DMS114 treated with DMSO at 0.1 percent for 48 hours (cell line): ENCODE measurements at regions not wholly inside any gene's neighbourhood (a gene's known extent, or its start where the extent isn't known, plus 50 kb on each side); places are given as distances from the start of the nearest gene placed in this dataset.

Experiments used
- DNase-seq: peaks from one replicate; lab custom pipeline; 2025; ENCODE audit not compliant: unreplicated experiment; lab: John Stamatoyannopoulos, UW

DNA sequence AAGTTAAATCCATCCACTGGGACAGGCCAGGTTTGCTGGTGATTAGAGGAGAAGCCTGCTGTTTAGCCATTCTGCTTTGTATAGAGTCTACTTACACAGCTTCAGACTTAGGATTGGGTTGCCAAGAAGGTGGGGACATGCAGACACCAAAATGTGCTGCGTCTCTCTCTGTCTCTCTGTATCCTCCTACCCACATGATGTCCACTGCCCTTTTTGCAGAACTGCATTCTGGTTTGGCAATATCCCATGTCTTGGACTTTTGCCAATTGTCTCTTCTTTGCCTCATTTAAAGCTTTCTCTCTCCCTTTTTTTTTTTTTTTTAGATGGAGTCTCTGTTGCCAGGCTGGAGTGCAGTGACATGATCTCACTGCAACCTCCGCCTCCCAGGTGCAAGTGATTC lies 261.1 kb upstream of the FN1 start:
- no peak for DNase-seq

DNA sequence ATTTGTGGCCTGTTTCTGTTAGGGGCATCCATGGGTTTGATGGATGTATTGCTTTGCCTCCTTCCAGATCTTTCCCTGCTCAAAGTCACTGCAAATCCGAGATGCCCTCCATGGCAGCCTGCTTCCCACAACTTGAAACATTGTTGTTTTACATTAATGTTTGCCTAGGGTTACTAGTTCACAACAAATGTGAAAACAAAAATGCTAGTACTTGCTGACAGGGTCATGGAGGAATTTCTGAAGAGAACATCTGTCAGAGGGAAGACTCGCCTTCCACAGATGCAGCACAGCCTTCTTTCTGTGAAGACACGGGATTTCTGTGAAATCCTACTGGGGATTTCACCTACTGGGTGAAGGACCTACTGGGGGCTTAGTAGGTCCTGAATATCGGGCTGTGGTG lies 260.0 kb upstream of the FN1 start:
- no peak for DNase-seq

- no peak for DNase-seq
Observed at GRCh38 chr2:215693999-215694580, 258.2 kb upstream of the FN1 start.

DNA sequence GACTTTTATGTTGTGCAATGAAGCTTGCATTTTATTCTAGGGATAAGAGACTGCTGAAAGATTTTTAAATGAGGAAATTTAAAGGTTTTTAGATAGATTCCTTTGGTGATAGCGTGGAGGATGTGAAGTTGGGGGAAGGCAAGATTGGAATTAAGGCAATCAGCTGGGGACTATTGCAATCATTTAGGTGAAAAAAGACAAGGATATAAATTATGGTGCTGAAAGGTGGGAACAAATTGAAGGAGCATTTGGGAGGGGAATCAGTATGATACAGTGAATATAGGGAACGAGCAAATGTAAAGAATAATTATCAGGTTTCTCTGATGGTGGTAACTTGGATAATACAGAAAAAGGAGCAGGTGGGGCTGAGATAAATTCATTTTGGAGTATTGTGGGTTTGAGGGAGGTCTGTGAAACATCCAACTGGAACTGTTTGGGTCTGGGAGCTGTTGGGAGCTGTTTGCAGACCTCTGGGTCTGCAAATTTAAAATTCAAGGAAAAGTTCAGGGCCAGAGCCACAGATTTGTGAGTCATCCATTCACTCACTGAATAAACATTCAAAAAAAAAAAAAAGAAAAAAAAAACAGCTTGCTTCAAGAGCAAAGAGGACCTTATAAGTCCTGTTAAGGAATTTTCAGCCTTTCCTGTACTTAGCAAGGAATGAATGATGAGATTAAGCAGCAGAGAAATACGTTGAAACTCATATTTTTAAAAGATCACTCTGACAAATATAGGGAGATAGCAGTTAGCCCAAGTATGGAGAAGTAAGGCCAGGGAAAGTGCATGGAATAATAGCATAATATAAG lies 257.5 kb upstream of the FN1 start:
- no peak for DNase-seq

GRCh38 chr2:215692387-215693079 lies 256.7 kb upstream of the FN1 start:
- DNase-seq: no peak

DNA sequence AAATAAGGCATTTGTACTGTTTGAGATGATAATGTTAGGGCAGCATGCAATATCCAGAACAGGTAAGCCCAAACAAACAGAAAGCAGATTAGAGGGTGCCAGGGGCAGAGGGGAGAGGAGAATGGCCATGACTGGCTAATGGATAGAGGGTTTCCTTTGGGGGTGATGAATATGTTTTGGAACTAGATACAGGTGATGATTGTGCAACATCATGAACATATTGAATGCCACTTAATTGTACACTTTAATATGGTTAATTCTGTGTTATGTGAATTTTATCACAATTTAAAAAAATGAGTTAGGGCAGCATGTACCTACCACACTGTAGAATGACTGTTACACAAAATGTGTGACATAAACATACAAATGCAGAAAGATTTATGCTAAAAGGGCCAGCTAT lies 255.5 kb upstream of the FN1 start:
- no peak for DNase-seq

DNA sequence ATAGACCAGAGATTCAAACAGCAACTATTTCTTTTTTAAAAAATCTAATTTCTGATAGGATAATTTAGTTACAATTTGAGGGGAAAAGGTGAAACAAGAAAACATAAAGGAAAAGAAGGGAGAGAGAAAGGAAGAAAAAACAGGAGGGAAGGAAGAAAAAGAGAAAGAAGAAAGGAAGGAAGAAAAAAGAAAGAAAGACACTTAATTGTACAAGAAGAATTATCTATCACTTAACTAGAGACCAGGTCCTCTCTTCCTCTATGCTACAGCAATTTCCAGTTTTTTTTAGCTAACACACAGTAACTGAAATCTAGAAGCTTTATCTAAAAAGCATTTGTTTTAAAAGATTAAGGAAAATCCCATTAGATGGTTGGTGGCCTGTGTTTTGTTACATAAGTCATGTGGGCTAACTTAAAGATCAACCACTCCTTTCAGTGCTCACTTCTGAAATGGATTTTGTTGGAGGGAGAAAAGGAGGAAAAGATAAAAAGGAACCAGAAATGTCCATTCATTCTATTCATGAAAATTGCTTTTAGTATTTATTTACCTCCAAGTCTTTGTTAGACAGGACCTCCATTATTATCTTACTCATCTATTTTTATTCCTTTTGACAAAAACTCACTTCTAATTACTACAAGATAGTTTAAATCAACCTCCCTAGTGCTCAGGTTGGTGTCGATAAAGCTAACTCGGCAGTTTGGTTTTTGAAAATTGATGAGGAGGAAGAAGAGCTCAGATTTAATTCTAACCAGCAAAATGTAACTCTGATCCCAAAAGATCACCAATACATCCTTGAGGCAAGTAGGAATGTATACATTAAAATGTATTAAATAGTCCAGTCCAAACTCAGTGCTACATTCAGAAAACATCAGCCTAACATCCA lies 251.5 kb upstream of the FN1 start:
- no peak for DNase-seq

- DNase-seq: no peak
Observed at GRCh38 chr2:215685238-215685990, 249.5 kb upstream of the FN1 start.

DNA sequence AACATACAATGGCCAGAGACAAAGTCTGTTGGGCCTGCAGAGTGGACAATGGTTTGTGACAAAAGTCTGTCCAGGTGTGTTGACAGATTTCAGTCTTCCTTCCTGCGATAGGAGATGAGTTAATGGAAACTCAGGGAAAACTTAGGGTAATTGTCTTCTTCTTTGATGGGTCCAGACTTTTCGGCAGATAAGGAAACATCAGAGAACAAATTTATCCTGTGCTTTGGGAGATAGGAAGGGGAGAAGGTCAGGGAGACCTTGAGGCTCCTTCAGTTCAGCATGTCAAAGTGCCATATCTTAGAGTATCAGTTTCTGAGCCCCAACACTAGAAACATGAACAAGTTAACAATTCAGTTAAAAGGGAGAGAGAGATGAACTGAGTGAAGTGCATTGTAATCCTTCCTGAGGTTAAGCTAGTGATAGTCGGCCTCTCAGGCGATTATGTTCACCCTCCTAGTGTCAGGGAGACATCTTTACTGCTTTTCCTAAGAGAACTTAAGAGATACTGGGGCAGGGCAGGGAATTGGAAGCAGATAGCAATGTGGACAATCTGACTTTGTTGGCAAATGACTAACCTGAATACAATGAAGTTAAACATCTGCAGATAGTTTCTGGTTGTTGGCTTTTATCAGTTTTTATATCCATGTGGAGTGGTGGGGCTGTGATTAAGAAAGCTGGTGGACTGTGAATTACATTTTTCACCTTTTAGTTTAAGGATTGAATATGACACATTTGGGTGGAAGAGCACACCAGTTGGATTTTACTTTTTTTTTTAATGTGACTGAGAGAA lies 248.8 kb upstream of the FN1 start:
- DNase-seq: no peak

- no peak for DNase-seq
Observed at GRCh38 chr2:215683295-215683694, 247.4 kb upstream of the FN1 start.

GRCh38 chr2:215681799-215682596 lies 246.1 kb upstream of the FN1 start:
- DNase-seq: no peak

DNA sequence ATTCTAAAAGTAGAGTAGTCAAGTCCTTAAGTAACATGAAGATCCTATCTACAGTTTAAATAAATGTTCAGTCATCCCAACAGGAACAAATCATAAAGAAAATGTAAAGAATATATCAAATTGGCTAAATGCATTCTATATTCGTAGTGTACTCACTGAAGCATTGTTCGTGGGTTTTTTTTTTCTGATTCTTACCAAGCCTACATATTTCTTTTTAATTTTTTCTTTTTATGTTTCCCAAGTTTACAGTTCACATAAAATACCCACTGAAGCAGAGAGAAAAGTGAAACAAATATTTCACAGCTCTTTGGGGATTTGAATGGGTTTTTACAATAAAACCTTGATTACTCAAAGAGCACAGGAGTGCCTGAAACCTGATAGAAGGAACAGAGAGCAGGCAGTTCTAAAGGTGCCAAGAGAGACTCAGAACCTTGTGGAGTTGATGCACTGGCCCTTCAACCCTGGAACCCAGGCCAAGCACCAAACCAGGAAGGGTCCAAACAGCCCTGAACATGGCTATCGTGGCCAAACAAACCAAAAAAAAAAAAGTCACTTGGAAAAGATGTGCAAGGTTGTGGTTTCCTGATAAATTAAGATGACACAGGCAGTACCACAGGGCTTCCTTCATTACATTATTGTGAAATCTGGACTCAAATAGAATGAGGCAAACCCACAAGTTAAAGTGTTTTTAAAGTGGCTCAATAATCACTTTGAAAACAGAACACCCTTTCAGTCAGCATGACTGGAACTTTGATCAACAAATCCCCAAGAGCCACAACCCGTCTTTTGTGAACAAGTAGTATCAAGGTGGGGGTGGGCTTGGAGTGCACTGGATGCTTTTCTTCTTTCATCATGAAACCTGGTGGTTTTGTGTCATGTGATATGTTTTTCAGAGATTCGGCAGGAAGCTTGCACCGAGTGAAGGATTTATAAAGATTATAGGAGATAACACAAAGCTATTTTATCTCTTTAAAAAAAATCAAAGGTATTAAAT lies 245.0 kb upstream of the FN1 start:
- DNase-seq: no peak

GRCh38 chr2:215678094-215678493 lies 242.2 kb upstream of the FN1 start:
- no peak for DNase-seq

DNA sequence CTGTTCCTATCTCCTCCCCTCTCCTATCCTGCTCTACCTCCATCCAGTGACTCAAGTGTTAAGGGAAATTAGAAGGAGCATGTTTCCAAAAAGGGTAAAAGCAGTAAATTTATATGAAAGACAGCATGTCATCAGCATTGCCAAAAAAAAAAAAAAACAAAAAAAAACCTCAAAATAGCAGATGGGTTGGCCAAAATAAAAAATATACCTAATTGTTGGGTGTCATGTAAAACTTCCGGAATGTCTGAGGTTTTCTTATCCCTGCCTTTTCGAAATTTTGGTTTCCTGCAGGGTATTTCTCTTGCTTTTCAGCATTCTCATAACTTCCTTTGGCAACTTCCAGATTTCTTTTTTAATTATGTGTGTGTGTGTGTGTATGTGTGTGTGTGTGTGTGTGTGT lies 241.6 kb upstream of the FN1 start:
- DNase-seq: no peak

GRCh38 chr2:215672406-215672805 lies 236.5 kb upstream of the FN1 start:
- DNase-seq: no peak

DNA sequence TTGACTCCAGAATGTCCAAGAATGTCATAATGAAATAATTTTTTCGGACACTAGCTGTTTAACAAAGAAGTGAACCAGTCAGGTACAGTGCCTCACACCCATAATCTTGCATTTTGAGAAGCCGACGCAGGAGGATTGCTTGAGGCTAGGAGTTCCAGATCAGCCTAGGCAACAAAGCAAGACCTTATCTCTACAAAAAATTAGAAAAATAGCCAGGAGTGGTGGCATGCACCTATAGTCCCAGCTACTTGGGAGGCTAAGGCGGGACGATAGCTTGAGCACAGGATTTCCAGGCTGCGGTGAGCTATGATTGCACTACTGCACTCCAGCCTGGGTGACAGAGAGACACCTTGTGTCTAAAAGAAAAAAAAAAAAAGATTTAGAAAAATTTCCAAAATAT lies 235.8 kb upstream of the FN1 start:
- no peak for DNase-seq

- DNase-seq: no peak
Observed at GRCh38 chr2:215671244-215671643, 235.4 kb upstream of the FN1 start.

- no peak for DNase-seq
Observed at GRCh38 chr2:215670396-215670795, 234.5 kb upstream of the FN1 start.
